ENCODE measurements at regions not wholly inside any gene's neighbourhood (a gene's known extent, or its start where the extent isn't known, plus 50 kb on each side); places are given as distances from the start of the nearest gene placed in this dataset.

DNA sequence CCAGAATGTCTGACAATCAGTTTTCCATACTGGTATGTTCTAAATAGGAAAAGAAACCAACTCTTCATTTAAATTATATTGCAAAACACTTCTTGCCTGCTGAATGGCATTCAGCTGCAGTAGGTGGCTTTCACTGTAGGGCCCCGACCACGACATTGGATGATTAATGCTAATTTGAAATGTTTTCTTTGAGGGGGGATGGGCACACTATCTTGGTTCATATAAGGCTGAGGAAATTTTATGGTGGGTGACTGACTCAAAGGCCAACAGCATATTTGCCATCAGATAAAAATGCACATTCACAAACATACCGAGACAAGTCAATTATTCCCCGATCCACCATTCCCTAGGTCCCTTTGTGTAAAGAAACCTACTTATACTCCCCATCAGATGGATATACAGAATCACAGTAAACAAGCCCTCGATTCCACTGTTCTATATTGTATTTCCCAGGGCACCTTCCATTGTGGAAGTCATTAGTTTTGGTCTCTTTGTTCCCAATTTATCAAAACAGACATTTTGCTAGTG is 464.2 kb upstream of the DAB1 start:
- no peak for TF ChIP-seq POLR2A (IDR thresholded peaks at IDR 0.05)
- TF ChIP-seq, protein P1, sequence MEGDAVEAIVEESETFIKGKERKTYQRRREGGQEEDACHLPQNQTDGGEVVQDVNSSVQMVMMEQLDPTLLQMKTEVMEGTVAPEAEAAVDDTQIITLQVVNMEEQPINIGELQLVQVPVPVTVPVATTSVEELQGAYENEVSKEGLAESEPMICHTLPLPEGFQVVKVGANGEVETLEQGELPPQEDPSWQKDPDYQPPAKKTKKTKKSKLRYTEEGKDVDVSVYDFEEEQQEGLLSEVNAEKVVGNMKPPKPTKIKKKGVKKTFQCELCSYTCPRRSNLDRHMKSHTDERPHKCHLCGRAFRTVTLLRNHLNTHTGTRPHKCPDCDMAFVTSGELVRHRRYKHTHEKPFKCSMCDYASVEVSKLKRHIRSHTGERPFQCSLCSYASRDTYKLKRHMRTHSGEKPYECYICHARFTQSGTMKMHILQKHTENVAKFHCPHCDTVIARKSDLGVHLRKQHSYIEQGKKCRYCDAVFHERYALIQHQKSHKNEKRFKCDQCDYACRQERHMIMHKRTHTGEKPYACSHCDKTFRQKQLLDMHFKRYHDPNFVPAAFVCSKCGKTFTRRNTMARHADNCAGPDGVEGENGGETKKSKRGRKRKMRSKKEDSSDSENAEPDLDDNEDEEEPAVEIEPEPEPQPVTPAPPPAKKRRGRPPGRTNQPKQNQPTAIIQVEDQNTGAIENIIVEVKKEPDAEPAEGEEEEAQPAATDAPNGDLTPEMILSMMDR (IDR thresholded peaks at IDR 0.05), result no peak

All from body of pancreas (tissue), 4 donors.